ENCODE measurements at regions not wholly inside any gene's neighbourhood (a gene's known extent, or its start where the extent isn't known, plus 50 kb on each side); places are given as distances from the start of the nearest gene placed in this dataset.
"Not testable (repeated sequence)": the region's sequence is repeated elsewhere in the genome, so short reads cannot be mapped to it uniquely, and the experiment has no call there.

- DNase-seq (ENCODE audit: extremely low spot score, unreplicated experiment), result no peak
- H3K4me1 Mint-ChIP-seq (ENCODE audit: unreplicated experiment), result no peaks in the 10 kb centered on the region
Measured at GRCh38 chr1:189253601-189254350, 1223.9 kb downstream of the BRINP3 start.

GRCh38 chr1:189261128-189261527 lies 1216.5 kb downstream of the BRINP3 start:
- not testable (repeated sequence) for H3K36me3 Mint-ChIP-seq; H3K27ac Mint-ChIP-seq; H3K27me3 Mint-ChIP-seq; H3K4me3 Mint-ChIP-seq; H3K9me3 Mint-ChIP-seq; H3K4me1 Mint-ChIP-seq (ENCODE audit: unreplicated experiment); DNase-seq (ENCODE audit: extremely low spot score, unreplicated experiment)

More at GRCh38 chr1:189253601-189254350, 1223.9 kb downstream of the BRINP3 start:
- Mint-ChIP-seq H3K4me3 (no peak overlapping the region), H3K27me3 (no peaks in the 10 kb centered on the region), H3K9me3 (no peaks in the 10 kb centered on the region), H3K36me3 (no peaks in the 10 kb centered on the region), H3K27ac (no peak overlapping the region)
- TF ChIP-seq, protein P1, sequence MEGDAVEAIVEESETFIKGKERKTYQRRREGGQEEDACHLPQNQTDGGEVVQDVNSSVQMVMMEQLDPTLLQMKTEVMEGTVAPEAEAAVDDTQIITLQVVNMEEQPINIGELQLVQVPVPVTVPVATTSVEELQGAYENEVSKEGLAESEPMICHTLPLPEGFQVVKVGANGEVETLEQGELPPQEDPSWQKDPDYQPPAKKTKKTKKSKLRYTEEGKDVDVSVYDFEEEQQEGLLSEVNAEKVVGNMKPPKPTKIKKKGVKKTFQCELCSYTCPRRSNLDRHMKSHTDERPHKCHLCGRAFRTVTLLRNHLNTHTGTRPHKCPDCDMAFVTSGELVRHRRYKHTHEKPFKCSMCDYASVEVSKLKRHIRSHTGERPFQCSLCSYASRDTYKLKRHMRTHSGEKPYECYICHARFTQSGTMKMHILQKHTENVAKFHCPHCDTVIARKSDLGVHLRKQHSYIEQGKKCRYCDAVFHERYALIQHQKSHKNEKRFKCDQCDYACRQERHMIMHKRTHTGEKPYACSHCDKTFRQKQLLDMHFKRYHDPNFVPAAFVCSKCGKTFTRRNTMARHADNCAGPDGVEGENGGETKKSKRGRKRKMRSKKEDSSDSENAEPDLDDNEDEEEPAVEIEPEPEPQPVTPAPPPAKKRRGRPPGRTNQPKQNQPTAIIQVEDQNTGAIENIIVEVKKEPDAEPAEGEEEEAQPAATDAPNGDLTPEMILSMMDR (conservative IDR thresholded peaks at IDR 0.05), result no peak

GRCh38 chr1:189269011-189269410 lies 1208.7 kb downstream of the BRINP3 start:
- Mint-ChIP-seq H3K4me1 (ENCODE audit: unreplicated experiment) (no peaks in the 10 kb centered on the region), H3K9me3 (peaks cover 4% of the 10 kb centered on the region), H3K4me3 (no peak overlapping the region), H3K27ac (no peak overlapping the region), H3K27me3 (no peaks in the 10 kb centered on the region), H3K36me3 (no peaks in the 10 kb centered on the region)
- DNase-seq (ENCODE audit: extremely low spot score, unreplicated experiment), result no peak
- TF ChIP-seq, protein P1 (conservative IDR thresholded peaks at IDR 0.05), result no peak

GRCh38 chr1:189274267-189274666 lies 1203.4 kb downstream of the BRINP3 start:
- Mint-ChIP-seq H3K27ac (no peak overlapping the region), H3K4me3 (no peak overlapping the region), H3K27me3 (no peaks in the 10 kb centered on the region), H3K4me1 (ENCODE audit: unreplicated experiment) (no peaks in the 10 kb centered on the region), H3K36me3 (no peaks in the 10 kb centered on the region), H3K9me3 (peaks cover under 1% of the 10 kb centered on the region)
- TF ChIP-seq, protein P1 (conservative IDR thresholded peaks at IDR 0.05), result no peak
- DNase-seq (ENCODE audit: extremely low spot score, unreplicated experiment), result no peak

DNA sequence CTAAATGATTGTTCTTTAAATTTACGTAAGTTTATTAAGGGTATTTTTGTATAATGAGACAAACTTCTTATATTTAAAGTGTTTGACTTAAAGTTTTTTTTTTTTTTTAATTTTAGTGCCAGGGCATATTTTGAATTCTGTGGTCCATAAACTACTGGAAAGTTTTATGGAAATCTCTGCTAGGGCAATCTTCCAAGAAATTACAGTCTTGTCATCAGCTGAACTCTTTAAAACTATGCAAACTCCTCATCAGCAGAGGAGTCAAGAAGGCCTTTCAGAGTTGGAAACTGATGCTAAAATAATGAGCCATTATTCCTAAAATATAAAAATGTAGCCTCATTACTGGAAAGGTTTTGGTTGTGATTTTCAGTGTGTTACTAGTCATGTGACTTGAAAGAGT lies 1201.9 kb downstream of the BRINP3 start:
- Mint-ChIP-seq H3K9me3 (no peaks in the 10 kb centered on the region), H3K27me3 (no peaks in the 10 kb centered on the region), H3K4me3 (no peak overlapping the region), H3K27ac (no peak overlapping the region), H3K4me1 (ENCODE audit: unreplicated experiment) (no peaks in the 10 kb centered on the region), H3K36me3 (no peaks in the 10 kb centered on the region)
- DNase-seq (ENCODE audit: extremely low spot score, unreplicated experiment), result no peak
- TF ChIP-seq, protein P1 (conservative IDR thresholded peaks at IDR 0.05), result no peak

DNA sequence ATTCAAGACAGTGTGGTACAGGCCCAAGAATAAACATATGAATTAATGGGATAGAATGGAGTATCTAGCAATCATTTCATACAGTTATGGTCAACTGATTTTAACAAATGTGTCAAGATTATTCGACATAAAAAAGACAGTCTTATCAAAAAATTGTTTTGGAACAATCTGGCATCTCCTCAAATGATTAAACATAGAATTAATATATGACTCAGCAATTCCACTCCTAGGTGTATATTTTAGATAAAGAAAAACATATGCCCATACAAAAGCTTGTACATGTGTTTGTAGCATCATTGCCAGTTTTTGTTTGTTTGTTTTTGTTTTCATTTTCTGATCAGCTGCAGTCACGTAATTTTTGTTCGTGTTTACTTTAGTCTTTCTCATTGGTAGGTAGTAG lies 1188.3 kb downstream of the BRINP3 start:
- H3K4me3 Mint-ChIP-seq, result no peak overlapping the region
- no peaks in the 10 kb centered on the region for H3K36me3 Mint-ChIP-seq
- no peak for DNase-seq (ENCODE audit: extremely low spot score, unreplicated experiment)
- peaks cover 4% of the 10 kb centered on the region for H3K9me3 Mint-ChIP-seq
- no peaks in the 10 kb centered on the region for H3K27me3 Mint-ChIP-seq
- no peaks in the 10 kb centered on the region for H3K4me1 Mint-ChIP-seq (ENCODE audit: unreplicated experiment)
- TF ChIP-seq, protein P1 (conservative IDR thresholded peaks at IDR 0.05), result no peak
- H3K27ac Mint-ChIP-seq, result no peak overlapping the region

All from type B pancreatic cell (in vitro differentiated cells).